ENCODE measurements at regions not wholly inside any gene's neighbourhood (a gene's known extent, or its start where the extent isn't known, plus 50 kb on each side); places are given as distances from the start of the nearest gene placed in this dataset.

GRCh38 chr14:58697930-58698642 is 60.3 kb downstream of the DACT1 start:
- DNase-seq (ENCODE audit: insufficient read length, low spot score) (no peak), FAIRE-seq (no peak)
- TF ChIP-seq POLR2A (IDR thresholded peaks at IDR 0.05; ENCODE audit: low read depth, low read length), result no peak

- DNase-seq (ENCODE audit: insufficient read length, low spot score) (no peak), FAIRE-seq (no peak)
- no peak for TF ChIP-seq POLR2A (IDR thresholded peaks at IDR 0.05; ENCODE audit: low read depth, low read length)
Measured at GRCh38 chr14:58699681-58700205, 62.0 kb downstream of the DACT1 start.

DNA sequence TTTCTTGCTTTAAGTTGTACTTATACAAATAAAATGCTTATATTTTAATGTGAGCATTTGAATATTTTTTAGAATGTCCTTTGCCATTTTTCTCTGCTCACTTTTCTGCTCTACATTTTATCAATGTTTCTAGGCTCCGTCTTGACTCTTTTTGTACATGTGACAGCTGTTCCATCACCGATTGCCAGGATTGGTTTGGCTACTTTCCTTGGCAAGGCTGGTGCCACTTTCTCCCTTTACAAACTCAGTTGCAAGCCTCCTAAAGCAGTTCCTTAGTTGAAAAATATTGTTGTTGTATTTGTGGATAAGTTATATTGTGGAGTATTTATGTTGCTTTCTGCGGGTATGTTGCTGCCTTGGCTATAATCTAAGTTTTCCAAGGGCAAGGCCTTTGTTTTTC is 63.4 kb downstream of the DACT1 start:
- FAIRE-seq (no peak), DNase-seq (ENCODE audit: insufficient read length, low spot score) (no peak)
- TF ChIP-seq POLR2A (IDR thresholded peaks at IDR 0.05; ENCODE audit: low read depth, low read length), result no peak

DNA sequence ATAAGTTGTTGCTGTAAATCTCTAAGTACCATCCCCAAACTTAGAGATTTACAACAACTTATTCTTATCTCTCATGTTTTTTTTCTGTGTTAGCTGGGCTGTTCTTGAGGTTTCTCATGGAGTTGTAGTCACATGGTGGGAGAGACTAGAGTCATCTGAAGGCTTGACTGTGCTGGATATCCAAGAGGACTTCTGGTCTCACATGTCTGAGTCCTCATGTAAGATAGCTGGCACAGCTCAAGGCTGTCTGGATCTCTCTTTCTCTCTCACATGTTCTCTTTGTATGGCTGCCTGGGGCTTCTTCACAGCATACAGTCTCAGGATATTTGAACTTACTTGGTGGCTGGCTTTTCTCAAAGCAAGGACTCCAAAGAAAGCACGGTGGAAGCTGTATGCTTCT is 63.8 kb downstream of the DACT1 start:
- FAIRE-seq (no peak), DNase-seq (ENCODE audit: insufficient read length, low spot score) (no peak)
- TF ChIP-seq POLR2A (IDR thresholded peaks at IDR 0.05; ENCODE audit: low read depth, low read length), result no peak

DNA sequence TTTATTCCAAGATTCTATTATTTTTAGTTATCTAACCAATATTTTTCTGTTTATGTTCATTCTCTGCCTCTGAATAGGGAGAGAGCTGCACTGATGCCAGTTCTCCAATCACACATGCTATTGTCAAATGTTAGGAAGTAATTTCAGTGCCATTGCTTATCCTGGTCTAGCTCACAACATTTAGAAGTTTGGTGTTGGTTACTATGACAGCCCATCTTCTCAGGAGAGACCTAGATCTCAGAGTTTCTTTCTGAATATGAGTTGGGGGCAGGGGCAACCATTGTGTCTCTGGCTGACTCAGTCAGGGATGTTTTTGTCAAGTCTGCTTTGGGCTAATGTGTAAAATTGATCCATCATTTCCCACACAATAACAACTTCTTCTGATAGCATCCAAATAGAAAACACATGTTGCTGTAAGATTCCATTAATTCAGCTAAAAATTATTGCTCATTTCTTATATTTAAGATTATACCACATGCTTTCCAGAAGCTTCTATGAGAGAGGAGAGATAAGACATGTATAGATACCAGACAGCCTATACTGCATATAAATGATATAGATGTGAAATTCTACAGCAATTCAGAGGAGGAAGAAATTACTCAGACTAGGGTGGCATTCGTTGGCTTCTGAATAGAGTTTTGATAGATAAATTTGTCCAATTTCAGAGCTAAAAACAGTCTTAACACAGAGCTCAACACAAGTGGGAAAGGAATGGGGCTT is 64.8 kb downstream of the DACT1 start:
- no peak for DNase-seq (ENCODE audit: insufficient read length, low spot score)
- TF ChIP-seq POLR2A (IDR thresholded peaks at IDR 0.05; ENCODE audit: low read depth, low read length), result no peak
- FAIRE-seq, result no peak

DNA sequence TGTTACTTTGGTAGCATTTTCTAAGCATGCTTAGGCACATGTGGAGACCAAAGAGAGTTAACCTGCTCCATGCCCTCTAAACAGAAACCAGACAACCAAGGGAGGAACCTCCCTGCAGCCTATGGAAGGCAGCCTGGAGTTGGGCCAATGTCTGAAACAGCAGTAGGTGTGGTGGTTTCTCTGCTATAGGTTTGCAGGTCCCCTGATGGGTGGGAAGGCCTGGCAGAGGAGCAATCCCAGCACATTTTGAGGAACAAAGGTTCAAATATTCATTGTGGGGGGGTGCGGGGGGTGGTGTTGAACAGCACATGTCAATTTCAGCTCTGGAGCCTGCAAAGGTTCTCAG is 65.4 kb downstream of the DACT1 start:
- TF ChIP-seq POLR2A (IDR thresholded peaks at IDR 0.05; ENCODE audit: low read depth, low read length), result no peak
- FAIRE-seq (no peak), DNase-seq (ENCODE audit: insufficient read length, low spot score) (no peak)

GRCh38 chr14:58705066-58705465 is 67.3 kb downstream of the DACT1 start:
- FAIRE-seq, result no peak
- no peak for TF ChIP-seq POLR2A (IDR thresholded peaks at IDR 0.05; ENCODE audit: low read depth, low read length)
- DNase-seq (ENCODE audit: insufficient read length, low spot score), result no peak

- no peak for TF ChIP-seq POLR2A (IDR thresholded peaks at IDR 0.05; ENCODE audit: low read depth, low read length)
- FAIRE-seq (no peak), DNase-seq (ENCODE audit: insufficient read length, low spot score) (no peak)
Measured at GRCh38 chr14:58707949-58708348, 70.2 kb downstream of the DACT1 start.

DNA sequence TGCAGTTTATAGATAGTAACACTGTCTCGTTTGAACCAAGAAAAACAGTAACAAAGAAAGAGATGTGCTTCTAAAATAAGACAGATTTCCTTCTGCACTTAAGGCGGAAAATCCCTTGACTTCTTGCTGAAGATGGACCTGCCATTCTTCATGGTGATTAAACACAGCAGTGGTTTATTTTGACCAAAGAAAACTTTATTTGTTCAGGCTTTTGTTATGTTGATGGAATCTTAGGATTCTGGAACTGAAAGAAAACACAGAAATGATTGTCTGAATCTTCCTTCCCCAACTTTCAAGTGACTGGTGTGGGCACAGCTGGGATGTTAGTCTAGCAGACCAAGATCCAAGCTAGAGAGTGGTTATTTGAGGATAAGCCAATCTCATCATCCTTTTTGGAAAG is 72.2 kb downstream of the DACT1 start:
- DNase-seq (ENCODE audit: insufficient read length, low spot score) (no peak), FAIRE-seq (no peak)
- TF ChIP-seq POLR2A (IDR thresholded peaks at IDR 0.05; ENCODE audit: low read depth, low read length), result no peak

DNA sequence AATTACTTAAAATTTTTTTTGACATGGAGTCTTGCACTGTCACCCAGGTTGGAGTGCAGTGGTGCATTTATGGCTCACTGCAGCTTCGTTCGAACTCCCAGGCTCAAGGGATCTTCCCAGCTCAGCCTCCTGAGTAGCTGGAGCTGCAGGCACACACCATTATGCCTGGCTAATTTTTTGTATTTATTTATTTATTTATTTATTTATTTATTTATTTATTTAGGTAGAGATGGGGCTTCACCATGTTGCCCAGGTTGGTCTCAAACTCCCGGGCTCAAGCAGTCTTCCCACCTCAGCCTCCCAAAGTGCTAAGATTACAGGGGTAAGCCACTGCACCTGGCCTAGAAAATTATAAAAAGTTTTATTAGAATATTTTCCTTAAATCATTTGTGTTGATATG is 73.6 kb downstream of the DACT1 start:
- TF ChIP-seq POLR2A (IDR thresholded peaks at IDR 0.05; ENCODE audit: low read depth, low read length), result no peak
- no peak for FAIRE-seq

DNA sequence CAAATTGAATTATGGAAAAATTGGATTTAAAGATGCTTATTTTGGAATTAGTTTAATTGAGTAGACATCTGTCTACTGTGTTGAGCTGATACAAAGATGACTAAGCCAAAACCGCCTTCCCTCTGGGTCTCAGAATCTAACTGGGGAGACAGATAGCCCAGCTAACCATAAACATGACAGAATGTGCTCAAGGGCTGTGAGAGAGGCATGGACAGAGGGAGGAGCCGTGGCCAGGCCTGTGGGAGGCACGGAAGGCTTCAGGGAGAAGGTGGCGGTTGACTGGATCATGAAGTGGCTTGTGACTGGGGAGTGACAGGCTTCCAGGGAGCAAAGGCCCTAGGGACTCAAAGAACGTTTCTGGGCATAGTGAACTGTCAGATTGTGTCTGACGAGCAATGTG is 74.6 kb downstream of the DACT1 start:
- DNase-seq (ENCODE audit: insufficient read length, low spot score) (no peak), FAIRE-seq (no peak)
- TF ChIP-seq POLR2A (IDR thresholded peaks at IDR 0.05; ENCODE audit: low read depth, low read length), result no peak

More for the DNA sequence above, 73.6 kb downstream of the DACT1 start:
- no peak for DNase-seq (ENCODE audit: insufficient read length, low spot score)

DNA sequence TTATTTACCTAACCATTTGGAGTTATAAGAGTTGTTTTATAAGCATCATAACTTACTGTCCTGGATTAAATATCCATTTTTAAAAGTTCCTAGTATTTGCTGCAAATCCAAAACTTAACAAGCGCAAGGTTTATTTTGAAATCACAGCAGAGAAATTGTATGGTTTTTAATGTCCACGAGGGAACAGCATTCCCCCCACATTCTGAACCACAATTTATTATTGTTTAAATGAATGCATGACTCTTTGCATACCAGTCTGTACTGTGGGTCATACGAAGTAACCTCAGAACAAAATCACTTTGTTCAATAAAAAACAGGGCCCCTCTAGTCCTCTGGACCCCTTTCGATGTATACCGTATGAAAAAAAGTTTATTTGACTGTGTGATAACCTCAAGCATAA is 75.9 kb downstream of the DACT1 start:
- TF ChIP-seq POLR2A (IDR thresholded peaks at IDR 0.05; ENCODE audit: low read depth, low read length), result no peak
- DNase-seq (ENCODE audit: insufficient read length, low spot score) (no peak), FAIRE-seq (no peak)

- FAIRE-seq (no peak), DNase-seq (ENCODE audit: insufficient read length, low spot score) (no peak)
- TF ChIP-seq POLR2A (IDR thresholded peaks at IDR 0.05; ENCODE audit: low read depth, low read length), result no peak
Measured at GRCh38 chr14:58716706-58717105, 78.9 kb downstream of the DACT1 start.

- no peak for TF ChIP-seq POLR2A (IDR thresholded peaks at IDR 0.05; ENCODE audit: low read depth, low read length)
- FAIRE-seq (no peak), DNase-seq (ENCODE audit: insufficient read length, low spot score) (no peak)
Measured at GRCh38 chr14:58717211-58717610, 79.4 kb downstream of the DACT1 start.

DNA sequence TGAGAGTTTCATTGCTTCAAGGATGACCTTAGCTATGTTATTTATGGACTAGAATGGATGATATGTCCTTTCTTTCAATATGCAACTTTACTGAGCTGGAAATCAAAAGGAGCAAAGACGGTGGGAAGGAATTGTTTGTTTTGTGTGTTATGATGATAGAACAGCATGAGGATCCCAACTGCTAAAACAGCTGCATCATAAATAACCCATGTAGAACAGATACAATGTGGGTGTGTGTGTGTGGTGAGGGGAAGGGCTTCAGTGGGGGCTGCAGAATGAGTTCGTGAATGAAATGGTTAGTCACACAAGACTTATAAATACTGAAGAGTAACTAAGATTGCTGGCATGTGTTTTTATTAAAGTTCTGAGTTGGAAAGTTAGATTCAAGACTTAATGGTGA is 80.1 kb downstream of the DACT1 start:
- no peak for DNase-seq (ENCODE audit: insufficient read length, low spot score)
- no peak for TF ChIP-seq POLR2A (IDR thresholded peaks at IDR 0.05; ENCODE audit: low read depth, low read length)
- FAIRE-seq, result no peak

Measured in H54 (cell line).